Omental fat pad (tissue), 3 donors: ENCODE measurements at regions not wholly inside any gene's neighbourhood (a gene's known extent, or its start where the extent isn't known, plus 50 kb on each side); places are given as distances from the start of the nearest gene placed in this dataset.

Source experiments
- ATAC-seq: fragments of 150-250 bp; one replicate; pipeline ENCODE4 v1.9.1; 2016; ENCODE audit warnings: mild to moderate bottlenecking, moderate library complexity; ENCODE audit not compliant: low FRiP score
- DNase-seq: peaks from one replicate; pipeline ENCODE4 v3.0.0-alpha.2; 2019; ENCODE audit warnings: low spot score
- TF ChIP-seq, protein P1 (sequence below), 3 donors: fragments of 450-650 bp; IDR thresholded peaks; one replicate each; pipeline ENCODE4 v1.5.1; 2016 to 2017; ENCODE audit warnings: antibody characterized with exemption in 3 of 3, mild to moderate bottlenecking in 3 of 3, moderate library complexity in 2 of 3

DNA sequence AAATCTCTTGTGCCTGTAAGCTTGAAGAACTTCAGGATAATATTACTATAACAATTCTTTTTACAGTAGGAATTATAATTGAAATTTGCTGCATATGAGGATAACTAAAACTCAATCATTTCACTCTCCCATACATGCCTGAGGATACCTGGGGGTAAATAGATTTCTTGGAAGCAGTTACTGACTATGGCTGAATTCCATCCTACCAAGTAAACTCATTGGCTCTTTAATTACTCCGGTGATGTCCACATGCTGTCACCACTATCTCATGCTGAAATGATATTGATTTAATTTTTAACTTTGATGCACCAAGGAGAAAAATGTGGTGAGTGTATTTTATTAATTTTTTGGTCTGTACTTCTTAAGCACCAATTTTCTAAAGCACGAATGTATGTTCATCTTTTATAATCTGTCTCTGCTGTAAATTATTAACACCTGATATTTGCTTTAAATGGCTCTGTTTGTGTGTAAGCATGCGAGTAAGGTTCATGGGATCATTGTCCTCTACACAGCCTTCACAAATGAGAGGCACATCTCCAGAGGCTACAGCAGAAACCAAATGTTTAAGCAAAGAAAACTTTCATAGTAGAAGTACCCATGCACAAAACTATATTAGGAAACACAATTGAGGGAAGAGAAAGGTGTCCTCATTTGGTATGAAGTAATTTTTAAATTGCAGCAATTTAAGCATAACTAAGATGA, 164.2 kb upstream of the POU3F2 start:
- TF ChIP-seq, protein P1, sequence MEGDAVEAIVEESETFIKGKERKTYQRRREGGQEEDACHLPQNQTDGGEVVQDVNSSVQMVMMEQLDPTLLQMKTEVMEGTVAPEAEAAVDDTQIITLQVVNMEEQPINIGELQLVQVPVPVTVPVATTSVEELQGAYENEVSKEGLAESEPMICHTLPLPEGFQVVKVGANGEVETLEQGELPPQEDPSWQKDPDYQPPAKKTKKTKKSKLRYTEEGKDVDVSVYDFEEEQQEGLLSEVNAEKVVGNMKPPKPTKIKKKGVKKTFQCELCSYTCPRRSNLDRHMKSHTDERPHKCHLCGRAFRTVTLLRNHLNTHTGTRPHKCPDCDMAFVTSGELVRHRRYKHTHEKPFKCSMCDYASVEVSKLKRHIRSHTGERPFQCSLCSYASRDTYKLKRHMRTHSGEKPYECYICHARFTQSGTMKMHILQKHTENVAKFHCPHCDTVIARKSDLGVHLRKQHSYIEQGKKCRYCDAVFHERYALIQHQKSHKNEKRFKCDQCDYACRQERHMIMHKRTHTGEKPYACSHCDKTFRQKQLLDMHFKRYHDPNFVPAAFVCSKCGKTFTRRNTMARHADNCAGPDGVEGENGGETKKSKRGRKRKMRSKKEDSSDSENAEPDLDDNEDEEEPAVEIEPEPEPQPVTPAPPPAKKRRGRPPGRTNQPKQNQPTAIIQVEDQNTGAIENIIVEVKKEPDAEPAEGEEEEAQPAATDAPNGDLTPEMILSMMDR (IDR thresholded peaks at IDR 0.05), result no peak

DNA sequence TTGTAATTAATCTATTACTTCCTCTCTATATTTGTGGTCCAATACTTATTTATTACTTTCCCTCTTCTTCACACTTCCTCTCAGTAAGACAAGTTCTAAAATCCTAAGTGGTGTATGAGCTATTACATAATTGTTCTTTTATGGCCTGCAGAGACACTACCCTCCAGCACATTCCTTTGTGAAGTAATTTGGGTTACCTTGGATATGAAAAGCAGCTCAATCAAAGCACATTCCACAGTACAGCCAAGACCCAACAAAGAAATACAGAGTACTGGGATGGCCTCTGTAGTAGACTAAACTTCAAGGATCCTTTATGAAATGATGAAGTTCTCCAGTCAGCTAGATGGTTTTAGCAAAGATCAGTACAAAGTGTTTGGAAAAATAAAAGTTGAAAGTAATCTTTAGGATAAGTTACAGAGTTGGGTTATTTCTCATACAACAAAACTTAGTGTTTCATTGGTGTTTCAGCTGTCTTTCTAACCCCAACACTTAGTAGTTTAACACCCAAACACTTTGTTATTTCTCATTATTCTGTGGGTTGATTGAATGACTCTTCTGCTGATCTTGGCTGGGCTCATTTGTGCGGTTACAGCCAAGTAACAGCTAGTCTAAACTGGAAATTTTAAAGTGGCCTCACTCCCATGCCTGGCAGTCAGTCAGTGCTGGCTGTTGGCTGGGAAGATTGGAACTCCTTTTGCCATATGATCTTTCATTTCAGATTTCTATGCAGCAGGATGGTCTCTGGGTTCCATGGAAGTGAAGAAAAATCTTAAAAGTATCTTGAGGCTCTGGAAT, 161.5 kb upstream of the POU3F2 start:
- TF ChIP-seq, protein P1 (IDR thresholded peaks at IDR 0.05), result no peak
- ATAC-seq, result no peak

More for the DNA sequence above, 164.2 kb upstream of the POU3F2 start:
- no peak for ATAC-seq
- DNase-seq, result no peak

DNA sequence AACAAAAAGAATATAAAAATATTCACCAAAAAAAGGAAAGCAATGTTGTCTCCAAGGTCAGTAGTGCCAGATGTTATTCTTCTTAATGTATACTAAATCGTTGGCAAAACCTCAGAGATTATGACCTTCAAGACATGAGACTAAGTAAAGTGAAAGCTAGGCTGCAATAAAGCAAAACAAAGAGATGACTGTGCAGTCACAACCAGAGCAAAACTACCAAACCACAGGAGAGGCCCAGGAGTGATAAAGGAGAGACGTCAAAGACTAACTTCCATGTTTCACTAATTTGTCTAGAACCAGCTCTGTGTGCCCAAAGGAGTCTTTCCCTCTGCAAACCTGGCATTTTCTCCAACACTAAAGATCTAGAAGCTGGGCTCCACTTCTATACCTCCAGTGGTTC, 155.9 kb upstream of the POU3F2 start:
- DNase-seq (no peak), ATAC-seq (no peak)
- TF ChIP-seq, protein P1 (IDR thresholded peaks at IDR 0.05), result no peak

More for the DNA sequence above, 161.5 kb upstream of the POU3F2 start:
- DNase-seq, result no peak

DNA sequence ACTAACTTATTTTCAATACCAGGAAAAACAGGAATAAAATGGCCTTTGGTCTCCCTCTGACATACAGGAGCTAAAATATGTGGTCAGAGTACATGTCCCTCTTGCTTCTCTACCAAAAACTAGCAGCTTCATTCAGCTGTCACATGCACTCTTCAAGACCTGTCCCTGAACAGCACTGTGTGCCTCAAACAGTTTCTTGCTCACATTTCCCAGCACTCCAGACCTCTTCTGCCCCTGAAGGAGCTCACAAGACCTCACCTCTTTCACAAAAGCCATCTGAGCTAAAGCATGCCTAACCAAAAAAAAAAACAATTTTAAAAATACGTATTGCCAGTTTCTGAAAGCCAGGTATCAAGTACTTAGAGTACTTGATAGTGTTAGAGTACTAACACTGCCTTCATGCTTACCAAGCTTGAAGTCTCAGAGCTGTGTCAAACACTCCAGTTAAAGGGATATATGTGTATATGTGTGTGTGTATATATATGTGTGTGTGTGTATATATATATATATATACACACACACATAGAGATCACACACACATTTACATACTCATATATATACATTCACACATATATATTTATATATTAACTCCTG, 148.3 kb upstream of the POU3F2 start:
- ATAC-seq, result no peak
- no peak for DNase-seq

DNA sequence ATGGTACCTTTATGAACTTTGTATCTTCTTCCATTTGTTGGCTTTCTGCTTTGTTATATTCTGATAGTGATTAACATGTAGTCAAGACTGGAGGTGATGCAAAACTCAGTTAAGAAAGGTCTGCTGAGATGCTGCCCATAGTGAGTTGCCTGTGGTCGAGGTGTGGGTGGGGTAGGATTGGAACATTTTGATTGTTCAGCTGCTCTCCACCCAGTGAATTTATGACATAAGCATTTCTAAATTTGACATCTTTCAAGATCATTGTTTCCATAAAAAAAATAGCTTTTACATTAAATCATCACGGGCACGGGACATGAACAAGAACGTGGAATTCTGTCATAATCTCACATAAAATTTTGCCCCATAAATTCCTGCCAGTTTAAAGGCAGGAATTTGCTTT, 146.6 kb upstream of the POU3F2 start:
- TF ChIP-seq, protein P1 (IDR thresholded peaks at IDR 0.05), result no peak
- ATAC-seq (no peak), DNase-seq (no peak)

More for the DNA sequence above, 148.3 kb upstream of the POU3F2 start:
- TF ChIP-seq, protein P1 (IDR thresholded peaks at IDR 0.05), result no peak

DNA sequence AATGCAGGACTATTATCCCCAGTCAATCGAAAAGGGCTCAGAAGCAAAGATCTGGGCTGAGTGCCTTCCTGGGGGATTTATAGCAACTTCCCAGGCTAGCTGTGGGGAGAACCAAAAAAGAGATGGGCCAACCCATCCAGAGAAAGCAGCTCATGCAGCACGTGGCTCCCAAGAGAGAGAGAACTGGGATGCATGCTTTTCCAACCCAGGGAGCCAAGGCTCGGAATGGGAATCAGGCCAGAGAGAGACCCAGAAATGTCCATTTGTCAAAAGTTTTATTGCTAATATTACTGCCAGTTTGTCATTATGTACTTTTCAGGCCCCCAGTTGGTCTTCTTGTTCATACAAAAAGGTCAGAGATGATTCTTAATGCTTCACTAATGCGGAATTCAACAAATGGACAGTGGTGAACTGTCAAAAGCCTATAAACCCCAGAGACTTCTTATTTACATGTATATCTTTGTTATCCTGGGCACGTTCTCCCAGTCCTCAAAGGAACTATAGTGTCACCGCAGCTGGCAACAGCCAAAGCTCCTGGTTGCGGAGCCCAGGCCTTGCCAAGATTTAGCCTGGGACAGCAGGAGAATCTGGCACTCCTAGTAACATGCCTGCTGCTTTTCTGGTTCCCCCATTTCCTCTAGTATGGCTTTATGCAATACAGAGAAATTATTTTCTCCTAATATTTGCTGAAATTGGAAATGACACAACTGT, 139.1 kb upstream of the POU3F2 start:
- ATAC-seq (no peak), DNase-seq (no peak)
- TF ChIP-seq, protein P1 (IDR thresholded peaks at IDR 0.05), result no peak
